SU-DHL-6 (cell line): ENCODE measurements at regions not wholly inside any gene's neighbourhood (a gene's known extent, or its start where the extent isn't known, plus 50 kb on each side); places are given as distances from the start of the nearest gene placed in this dataset.

Experiments
- H2AFZ ChIP-seq: fragments of 200-600 bp; sonication (generic); 2 replicates; pipeline ENCODE4 v1.6.1; 2014; ENCODE audit warnings: low read depth, mild to moderate bottlenecking, moderate library complexity, mixed read lengths, antibody characterized with exemption, low read length; ENCODE audit not compliant: severe bottlenecking
- H3F3A ChIP-seq: fragments of 200-600 bp; shearing (Covaris generic); 2 replicates; pipeline ENCODE4 v1.6.0; 2016; ENCODE audit warnings: antibody characterized with exemption, mild to moderate bottlenecking; ENCODE audit not compliant: insufficient read depth
- H3K27ac ChIP-seq: fragments of 200-600 bp; sonication (generic); 2 replicates; pipeline ENCODE4 v1.5.1; 2016; ENCODE audit warnings: low read depth, mild to moderate bottlenecking, low read length, moderate library complexity, mixed read lengths
- H3K27me3 ChIP-seq: fragments of 200-600 bp; sonication (generic), shearing (Covaris generic); 2 replicates; pipeline ENCODE4 v1.6.0; 2014; ENCODE audit warnings: mild to moderate bottlenecking, low read length
- H3K36me3 ChIP-seq: fragments of 200-600 bp; sonication (generic); 2 replicates; pipeline ENCODE4 v1.6.1; 2014; ENCODE audit warnings: mild to moderate bottlenecking, low read length, mixed read lengths
- H3K4me2 ChIP-seq: fragments of 300-600, 200-600 bp; shearing (Covaris generic), sonication (generic); 2 replicates; pipeline ENCODE4 v1.6.0; 2014; ENCODE audit warnings: low read length, low read depth, mild to moderate bottlenecking; ENCODE audit not compliant: poor library complexity, severe bottlenecking
- H3K4me3 ChIP-seq: fragments of 200-600 bp; sonication (generic); 2 replicates; pipeline ENCODE4 v1.5.1; 2014; ENCODE audit warnings: antibody characterized with exemption, low read length, mild to moderate bottlenecking, mixed read lengths; ENCODE audit not compliant: insufficient read depth, poor library complexity, severe bottlenecking
- H3K79me2 ChIP-seq: fragments of 200-600 bp; sonication (generic); 2 replicates; pipeline ENCODE4 v1.6.1; 2014; ENCODE audit warnings: mild to moderate bottlenecking, low read length, moderate library complexity; ENCODE audit not compliant: insufficient read depth
- H3K9ac ChIP-seq: fragments of 200-600 bp; sonication (generic); 2 replicates; pipeline ENCODE4 v1.7.0; 2014; ENCODE audit warnings: mild to moderate bottlenecking, low read length
- H3K9me2 ChIP-seq: fragments of 200-600 bp; sonication (generic); replicated peaks from 2 replicates; pipeline ENCODE4 v1.6.1; 2014; ENCODE audit warnings: low read length; ENCODE audit not compliant: insufficient read depth
- H3K9me3 ChIP-seq: fragments of 200-600 bp; sonication (generic); 2 replicates; pipeline ENCODE4 v1.6.1; 2014; ENCODE audit warnings: low read length, mixed read lengths; ENCODE audit not compliant: insufficient read depth
- H4K20me1 ChIP-seq: fragments of 200-600 bp; sonication (generic); 2 replicates; pipeline ENCODE4 v1.6.1; 2014; ENCODE audit warnings: low read depth, mild to moderate bottlenecking, antibody characterized with exemption, low read length, moderate library complexity, mixed read lengths
- CTCF ChIP-seq: fragments of 200-600 bp; sonication (generic); IDR thresholded peaks from one replicate; pipeline ENCODE4 v1.5.1; 2017; ENCODE audit warnings: antibody characterized with exemption, mild to moderate bottlenecking, low read length, moderate library complexity; ENCODE audit not compliant: insufficient read depth, poor library complexity, severe bottlenecking
- EZH2phosphoT487 ChIP-seq: fragments of 200-600 bp; sonication (generic), shearing (Covaris generic); conservative IDR thresholded peaks from 2 replicates; pipeline ENCODE4 v1.6.1; 2018; ENCODE audit warnings: mild to moderate bottlenecking, antibody characterized with exemption, low read length, moderate library complexity, mixed read lengths

GRCh38 chr12:5295996-5296395, 135.9 kb upstream of the NTF3 start:
- Histone ChIP-seq H3K27me3 (no peaks in the 10 kb centered on the region), H3K9ac (no peak overlapping the region), H3K9me2 (no peaks in the 10 kb centered on the region), H3K4me2 (no peak overlapping the region), H3K9me3 (no peaks in the 10 kb centered on the region), H3K4me3 (no peak overlapping the region), H3K27ac (no peak overlapping the region), H3F3A (no peaks in the 10 kb centered on the region), H3K36me3 (no peaks in the 10 kb centered on the region), H3K79me2 (no peaks in the 10 kb centered on the region), H4K20me1 (no peaks in the 10 kb centered on the region), H2AFZ (no peak overlapping the region)
- no peak for TF ChIP-seq CTCF
- TF ChIP-seq EZH2phosphoT487 = no peak

- Histone ChIP-seq H3F3A (no peaks in the 10 kb centered on the region), H3K27ac (no peak overlapping the region), H3K9me3 (no peaks in the 10 kb centered on the region), H3K9me2 (no peaks in the 10 kb centered on the region), H3K36me3 (no peaks in the 10 kb centered on the region), H3K4me2 (no peak overlapping the region), H3K9ac (no peak overlapping the region), H3K4me3 (no peak overlapping the region), H2AFZ (no peak overlapping the region), H3K27me3 (no peaks in the 10 kb centered on the region), H4K20me1 (no peaks in the 10 kb centered on the region), H3K79me2 (no peaks in the 10 kb centered on the region)
- TF ChIP-seq EZH2phosphoT487 = no peak
- no peak for TF ChIP-seq CTCF
These were observed 130.4 kb upstream of the NTF3 start for GRCh38 chr12:5301539-5301938.

GRCh38 chr12:5305425-5305824, 126.5 kb upstream of the NTF3 start:
- H3K9me3 ChIP-seq = no peaks in the 10 kb centered on the region
- no peak overlapping the region for H2AFZ ChIP-seq
- H3K79me2 ChIP-seq = no peaks in the 10 kb centered on the region
- H3K4me3 ChIP-seq = no peak overlapping the region
- H4K20me1 ChIP-seq = no peaks in the 10 kb centered on the region
- H3K27ac ChIP-seq = no peak overlapping the region
- H3K4me2 ChIP-seq = no peak overlapping the region
- no peaks in the 10 kb centered on the region for H3K9me2 ChIP-seq
- TF ChIP-seq EZH2phosphoT487 = no peak
- TF ChIP-seq CTCF = no peak
- no peaks in the 10 kb centered on the region for H3K36me3 ChIP-seq
- no peak overlapping the region for H3K9ac ChIP-seq
- no peaks in the 10 kb centered on the region for H3F3A ChIP-seq
- H3K27me3 ChIP-seq = no peaks in the 10 kb centered on the region
